Right ventricle myocardium superior (tissue), 1 donor: ENCODE measurements at regions not wholly inside any gene's neighbourhood (a gene's known extent, or its start where the extent isn't known, plus 50 kb on each side); places are given as distances from the start of the nearest gene placed in this dataset.

Experiments used
- ATAC-seq: fragments of 200-7000 bp; cut with Tn5 transposase; one replicate; pipeline ENCODE4 v1.9.1; 2020; ENCODE audit warnings: mild to moderate bottlenecking; ENCODE audit not compliant: poor library complexity
- DNase-seq: peaks from one replicate; pipeline ENCODE4 v3.0.0-alpha.2; 2020
- intact Hi-C: fragments of 100-400 bp; cut with DNase I; formaldehyde crosslinking; loops from one replicate; pipeline ENCODE4 v1.11.2; 2022
- donor health status: DM: no; HTN: yes; CAD: no; lungs with severe emphysema.

GRCh38 chr18:4878480-4878879 lies 318.6 kb downstream of the AKAIN1 start:
- intact Hi-C loops = no loop called here
- no peak for ATAC-seq

DNA sequence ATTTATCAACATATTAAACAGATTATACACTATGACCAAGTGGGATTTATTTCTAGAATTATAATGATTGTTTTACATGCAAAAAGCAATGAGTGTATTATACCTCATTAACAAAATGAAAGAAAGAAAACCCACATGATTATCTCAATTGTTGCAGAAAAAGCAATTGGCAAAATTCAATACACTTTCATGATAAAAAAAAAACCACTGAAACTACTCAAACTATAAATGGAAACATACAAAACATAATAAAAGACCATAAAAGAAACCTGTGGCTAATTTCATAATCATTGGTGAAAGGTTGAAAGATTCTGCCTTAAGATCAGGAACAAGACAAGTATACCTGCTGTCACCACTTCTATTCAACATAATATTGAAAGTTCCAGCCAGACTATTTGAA lies 325.9 kb downstream of the AKAIN1 start:
- intact Hi-C loops = no loop called here
- DNase-seq = no peak
- no peak for ATAC-seq

More at GRCh38 chr18:4878480-4878879, 318.6 kb downstream of the AKAIN1 start:
- DNase-seq = no peak

- intact Hi-C loops = no loop called here
- DNase-seq (no peak), ATAC-seq (no peak)
Measured at GRCh38 chr18:4870177-4870773, 326.8 kb downstream of the AKAIN1 start.

- DNase-seq (no peak), ATAC-seq (no peak)
- intact Hi-C loops = no loop called here
Measured at GRCh38 chr18:4869155-4869554, 327.9 kb downstream of the AKAIN1 start.

DNA sequence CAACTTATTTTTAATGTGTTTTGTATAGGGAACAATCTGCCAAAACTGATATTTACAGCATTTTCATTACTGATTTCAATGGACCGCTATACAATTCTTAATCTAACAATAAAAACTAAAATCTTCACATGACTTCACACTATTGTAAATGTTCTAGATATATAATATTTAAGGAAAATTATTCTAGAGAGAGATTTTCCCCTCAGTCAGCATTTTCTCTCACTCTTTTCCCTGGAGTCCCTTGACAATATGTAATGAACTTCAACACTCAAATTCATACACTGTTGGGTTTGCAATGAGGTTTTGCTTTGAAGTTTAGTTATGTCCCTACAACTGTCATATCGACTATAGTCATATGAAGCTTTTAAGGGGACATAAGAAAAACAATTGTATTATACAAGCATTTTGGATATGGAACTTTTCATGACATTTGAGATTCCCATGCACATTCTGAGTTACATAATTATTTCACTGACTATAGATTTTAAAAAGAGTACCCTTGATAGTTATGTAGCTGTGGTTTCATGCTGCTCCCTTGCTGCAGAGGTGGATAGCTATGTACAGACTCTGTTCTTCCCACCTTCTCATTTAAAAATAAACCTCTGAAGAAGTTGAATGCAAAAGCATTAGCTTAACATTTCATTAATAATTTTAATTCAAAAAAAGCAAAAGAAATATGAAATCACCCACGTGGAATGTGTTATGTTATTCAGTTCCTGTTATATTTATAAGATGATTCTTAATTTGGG lies 338.5 kb downstream of the AKAIN1 start:
- no peak for DNase-seq
- no peak for ATAC-seq
- intact Hi-C loops = no loop called here

- intact Hi-C loops = no loop called here
- ATAC-seq = no peak
Measured at GRCh38 chr18:4854671-4855070, 342.4 kb downstream of the AKAIN1 start.

DNA sequence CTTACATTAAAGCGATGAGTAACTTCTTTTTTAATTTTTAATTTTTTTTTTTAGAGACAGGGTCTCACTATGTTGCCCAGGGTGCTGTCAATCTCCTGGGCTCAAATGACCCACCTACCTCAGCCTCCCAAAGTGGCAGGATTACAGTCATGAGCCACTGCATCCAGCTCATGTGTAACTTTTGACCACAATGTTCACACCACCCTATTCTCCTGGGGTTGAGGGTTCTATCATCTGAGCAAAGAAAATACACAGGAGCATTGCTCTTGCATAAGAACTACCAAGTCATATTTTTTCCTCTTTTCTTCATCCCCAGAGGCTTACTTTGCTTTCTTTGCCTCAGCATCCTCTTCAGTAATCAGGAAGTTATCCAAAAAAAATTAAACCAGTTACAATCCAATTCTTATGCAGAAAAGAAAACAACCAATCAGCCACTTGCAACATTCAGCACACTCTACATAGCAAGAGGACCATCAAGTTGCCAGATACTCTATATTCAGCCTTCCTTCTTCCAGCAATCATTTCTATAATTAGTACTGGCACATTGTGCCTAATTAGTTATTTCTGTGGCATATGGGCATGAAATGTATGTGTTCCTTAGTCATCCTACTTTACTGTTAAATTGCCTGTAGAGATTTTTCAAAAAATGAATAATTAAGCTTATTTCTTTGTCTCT lies 345.6 kb downstream of the AKAIN1 start:
- ATAC-seq = no peak
- DNase-seq = no peak
- intact Hi-C loops = no loop called here

More at GRCh38 chr18:4854671-4855070, 342.4 kb downstream of the AKAIN1 start:
- DNase-seq = no peak

DNA sequence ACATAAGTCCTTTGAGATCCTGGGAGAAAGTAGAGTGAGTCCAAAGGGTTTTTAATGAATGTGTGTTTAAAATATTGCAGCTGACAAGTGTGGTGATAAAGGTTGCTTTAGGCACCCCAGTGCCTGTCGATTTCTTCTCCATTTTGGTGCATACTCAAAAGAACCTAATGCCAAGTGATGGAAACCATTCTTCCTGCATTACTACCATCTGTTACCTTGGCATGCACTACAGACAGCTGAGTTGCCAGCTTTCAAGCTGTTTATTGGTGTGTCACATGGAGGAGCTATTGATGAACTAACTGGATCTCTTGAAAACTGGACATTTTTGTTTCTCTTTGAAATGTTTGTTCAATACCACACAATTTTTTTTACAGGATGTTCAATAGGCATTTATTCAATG lies 350.0 kb downstream of the AKAIN1 start:
- intact Hi-C loops = no loop called here
- DNase-seq = no peak
- ATAC-seq = no peak

DNA sequence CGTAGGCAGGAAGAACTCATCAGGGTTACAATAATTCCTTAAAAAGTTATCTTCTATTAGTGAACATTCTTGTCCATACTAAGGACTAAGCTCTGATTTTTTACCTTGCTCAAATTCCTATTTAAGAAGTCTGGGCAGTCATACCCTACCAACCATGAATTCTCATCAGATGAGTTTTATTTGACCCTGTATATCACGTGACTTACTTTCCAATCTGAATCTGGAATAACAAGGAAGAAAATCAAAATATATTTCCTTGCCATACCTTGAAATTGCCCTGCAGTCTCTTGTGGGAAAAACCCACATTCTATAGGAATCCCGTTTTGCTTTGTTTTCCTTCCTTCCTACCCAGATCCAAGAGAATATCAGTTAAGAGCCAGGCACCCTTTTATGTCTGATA lies 352.7 kb downstream of the AKAIN1 start:
- ATAC-seq (no peak), DNase-seq (no peak)
- intact Hi-C loops = no loop called here

DNA sequence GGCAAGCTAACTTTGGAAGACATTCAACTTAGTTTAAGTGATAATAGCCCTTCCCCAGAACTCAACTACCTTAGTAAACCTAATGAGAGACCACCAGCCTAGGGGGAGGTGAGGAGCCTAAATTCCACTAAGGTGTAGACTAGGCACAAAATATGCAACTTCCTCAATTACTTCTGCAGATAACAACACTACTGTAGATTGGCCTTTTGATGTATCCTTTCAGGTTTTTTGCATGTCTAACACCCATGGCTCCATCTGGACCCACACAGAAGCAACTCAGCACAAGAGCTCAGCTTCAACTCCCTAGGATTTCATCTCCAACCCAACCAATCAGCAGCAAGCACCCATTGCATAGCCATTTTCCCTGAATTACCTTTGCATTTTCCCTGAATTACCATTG lies 353.3 kb downstream of the AKAIN1 start:
- intact Hi-C loops = no loop called here
- DNase-seq = no peak
- no peak for ATAC-seq

DNA sequence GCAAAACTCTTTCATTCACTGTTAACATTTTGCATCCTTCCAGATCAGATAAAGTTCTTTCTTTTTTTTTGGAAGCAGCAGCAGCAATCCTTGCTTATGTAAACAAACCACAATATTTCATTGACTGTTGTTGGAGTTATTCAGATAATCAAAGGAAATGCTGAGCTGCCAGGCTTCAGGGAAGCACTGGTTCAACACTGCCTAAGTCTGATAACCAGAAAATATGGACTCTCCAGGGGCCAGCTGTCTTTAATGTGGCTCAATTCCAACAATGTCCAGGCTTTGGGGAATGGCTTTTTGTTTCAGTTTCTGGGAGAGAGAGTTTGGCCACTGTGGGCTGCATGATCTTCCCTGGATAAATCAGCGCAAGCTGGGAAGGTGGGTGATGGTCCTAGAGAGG lies 354.3 kb downstream of the AKAIN1 start:
- no peak for ATAC-seq
- intact Hi-C loops = no loop called here
- no peak for DNase-seq

GRCh38 chr18:4842287-4842686 lies 354.8 kb downstream of the AKAIN1 start:
- intact Hi-C loops = no loop called here
- no peak for ATAC-seq

DNA sequence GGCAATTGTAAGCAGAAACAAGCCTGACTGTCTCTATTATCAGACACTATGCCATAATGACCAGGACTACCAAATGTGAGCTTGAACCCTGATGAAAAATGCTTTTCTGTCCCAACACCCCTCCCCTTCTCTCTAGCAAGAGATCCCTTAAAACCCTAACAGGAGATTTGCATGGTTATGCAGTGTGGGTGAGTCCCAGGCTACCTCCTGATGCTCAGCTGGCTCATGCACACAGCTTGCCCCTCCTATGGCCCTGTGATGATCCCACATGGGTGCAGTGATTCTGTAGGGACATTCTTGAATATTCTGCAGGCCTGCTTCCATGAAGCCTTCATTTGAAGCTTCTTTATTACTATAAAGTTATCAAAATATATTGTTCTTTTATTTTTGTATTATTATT lies 357.4 kb downstream of the AKAIN1 start:
- intact Hi-C loops = no loop called here
- ATAC-seq (no peak), DNase-seq (no peak)

More at GRCh38 chr18:4842287-4842686, 354.8 kb downstream of the AKAIN1 start:
- DNase-seq = no peak

GRCh38 chr18:4836141-4836540 lies 360.9 kb downstream of the AKAIN1 start:
- DNase-seq = no peak
- intact Hi-C loops = no loop called here
- no peak for ATAC-seq

DNA sequence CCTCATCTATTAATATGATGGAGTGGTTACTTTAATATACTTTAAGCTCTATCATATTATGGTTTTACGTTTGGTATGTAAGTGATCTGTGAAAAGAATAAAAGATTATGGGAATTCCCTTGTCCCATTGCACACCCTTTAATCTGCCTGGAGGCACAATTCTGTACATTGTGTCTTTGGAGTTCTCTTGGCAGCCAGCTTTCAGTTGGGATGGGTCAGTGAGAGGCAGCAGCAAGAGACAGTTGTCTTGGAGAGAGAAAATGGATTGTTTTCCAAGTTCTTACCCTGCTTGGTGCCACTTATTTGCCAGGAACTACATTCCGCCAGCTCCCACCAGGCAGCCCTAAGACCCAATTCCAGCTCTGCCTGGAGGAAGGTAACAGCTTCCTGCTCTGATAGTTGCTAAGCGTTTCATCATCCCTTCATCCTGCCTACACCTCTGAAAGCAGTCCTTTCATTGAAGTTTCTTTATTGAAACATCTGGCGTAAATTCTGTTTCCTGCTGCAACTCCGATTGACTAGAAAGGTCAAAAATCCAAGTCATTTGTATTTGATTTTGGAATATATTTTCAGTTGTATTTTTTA lies 365.2 kb downstream of the AKAIN1 start:
- ATAC-seq (no peak), DNase-seq (no peak)
- intact Hi-C loops = no loop called here

DNA sequence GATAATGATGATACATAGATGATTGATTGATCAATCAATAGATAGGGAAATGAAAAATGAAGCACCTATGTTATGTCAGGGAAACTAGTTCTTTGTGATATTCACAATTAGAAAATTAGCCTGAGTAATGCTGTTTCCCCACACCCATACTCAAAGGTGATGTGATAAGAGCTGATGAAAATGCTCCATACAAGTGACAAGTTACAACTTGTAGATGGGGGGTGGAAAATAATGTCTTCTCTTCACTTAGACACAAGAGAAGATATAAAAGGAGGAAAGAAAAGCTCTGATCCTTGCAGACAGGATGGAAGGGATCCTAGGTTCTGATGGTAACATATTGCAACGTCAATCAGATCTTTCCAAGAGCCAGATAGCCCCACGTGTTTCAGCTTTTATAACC lies 365.9 kb downstream of the AKAIN1 start:
- DNase-seq (no peak), ATAC-seq (no peak)
- intact Hi-C loops = no loop called here

DNA sequence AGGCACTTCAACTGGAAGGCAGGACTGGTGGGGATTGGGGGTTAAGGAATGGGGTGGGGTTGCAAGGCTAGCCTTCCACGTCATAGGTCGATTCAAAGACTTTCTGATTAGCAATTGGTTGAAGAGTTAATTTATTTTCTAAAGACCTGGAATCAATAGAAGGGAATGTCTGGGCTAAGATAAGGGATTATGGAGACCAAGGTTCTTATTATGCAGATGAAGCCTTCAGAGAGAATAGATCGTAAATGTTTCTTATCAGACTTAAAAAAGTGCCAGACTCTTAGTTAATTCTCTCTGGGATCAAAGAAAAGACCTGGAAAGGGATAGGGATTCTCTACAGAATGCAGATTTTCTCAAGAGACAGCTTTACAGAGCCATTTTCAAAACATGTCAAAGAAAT lies 368.0 kb upstream of the DLGAP1 start:
- DNase-seq (no peak), ATAC-seq (no peak)
- intact Hi-C loops = no loop called here

GRCh38 chr18:4821801-4822200 lies 366.7 kb upstream of the DLGAP1 start:
- intact Hi-C loops = no loop called here
- ATAC-seq = no peak
- no peak for DNase-seq

GRCh38 chr18:4817665-4818064 lies 362.6 kb upstream of the DLGAP1 start:
- intact Hi-C loops = no loop called here
- no peak for ATAC-seq
- DNase-seq = no peak

GRCh38 chr18:4813708-4814107 lies 358.6 kb upstream of the DLGAP1 start:
- DNase-seq (no peak), ATAC-seq (no peak)
- intact Hi-C loops = no loop called here
